ENCODE measurements at regions not wholly inside any gene's neighbourhood (a gene's known extent, or its start where the extent isn't known, plus 50 kb on each side); places are given as distances from the start of the nearest gene placed in this dataset.
"Not testable (repeated sequence)": the region's sequence is repeated elsewhere in the genome, so short reads cannot be mapped to it uniquely, and the experiment has no call there.

DNA sequence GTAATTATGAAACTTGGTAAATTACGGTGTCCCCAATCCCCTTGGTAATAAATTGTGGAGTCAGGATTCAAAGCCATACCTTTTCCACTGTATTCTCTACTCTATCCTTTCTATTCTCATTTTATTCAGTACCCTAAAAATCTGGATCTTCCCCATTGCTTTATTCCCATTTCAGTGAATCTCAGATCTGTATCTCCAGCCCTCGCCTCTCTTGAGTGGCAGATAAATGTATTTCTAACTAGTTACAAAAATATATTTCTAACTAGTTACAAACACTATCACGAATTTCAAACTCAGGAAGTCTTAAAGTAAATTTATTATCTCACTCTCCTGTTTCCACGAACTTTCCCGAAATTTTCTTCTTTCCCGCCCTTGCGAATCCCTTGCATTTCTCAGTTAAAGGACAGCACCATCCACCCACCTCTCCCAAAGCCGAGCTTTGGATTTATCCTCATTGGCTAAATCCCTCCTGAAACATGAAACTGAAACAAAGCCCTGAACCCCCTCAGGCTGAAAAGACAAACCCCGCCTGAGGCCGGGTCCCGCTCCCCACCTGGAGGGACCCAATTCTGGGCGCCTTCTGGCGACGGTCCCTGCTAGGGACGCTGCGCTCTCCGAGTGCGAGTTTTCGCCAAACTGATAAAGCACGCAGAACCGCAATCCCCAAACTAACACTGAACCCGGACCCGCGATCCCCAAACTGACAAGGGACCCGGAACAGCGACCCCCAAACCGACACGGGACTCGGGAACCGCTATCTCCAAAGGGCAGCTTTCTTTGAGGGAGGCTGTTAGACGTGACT is 164.3 kb upstream of the PABPC3 start:
- H3K4me1 ChIP-seq = no peaks in the 10 kb centered on the region
- intact Hi-C loops (cut with DNase I) = no loop called here
- no peak overlapping the region for H3K27ac ChIP-seq
- H3K9me3 ChIP-seq = no peaks in the 10 kb centered on the region
- H3K27me3 ChIP-seq = no peaks in the 10 kb centered on the region
- H3K4me3 ChIP-seq = peak overlapping the region; percentile 13 to 21
- TF ChIP-seq, protein P1, sequence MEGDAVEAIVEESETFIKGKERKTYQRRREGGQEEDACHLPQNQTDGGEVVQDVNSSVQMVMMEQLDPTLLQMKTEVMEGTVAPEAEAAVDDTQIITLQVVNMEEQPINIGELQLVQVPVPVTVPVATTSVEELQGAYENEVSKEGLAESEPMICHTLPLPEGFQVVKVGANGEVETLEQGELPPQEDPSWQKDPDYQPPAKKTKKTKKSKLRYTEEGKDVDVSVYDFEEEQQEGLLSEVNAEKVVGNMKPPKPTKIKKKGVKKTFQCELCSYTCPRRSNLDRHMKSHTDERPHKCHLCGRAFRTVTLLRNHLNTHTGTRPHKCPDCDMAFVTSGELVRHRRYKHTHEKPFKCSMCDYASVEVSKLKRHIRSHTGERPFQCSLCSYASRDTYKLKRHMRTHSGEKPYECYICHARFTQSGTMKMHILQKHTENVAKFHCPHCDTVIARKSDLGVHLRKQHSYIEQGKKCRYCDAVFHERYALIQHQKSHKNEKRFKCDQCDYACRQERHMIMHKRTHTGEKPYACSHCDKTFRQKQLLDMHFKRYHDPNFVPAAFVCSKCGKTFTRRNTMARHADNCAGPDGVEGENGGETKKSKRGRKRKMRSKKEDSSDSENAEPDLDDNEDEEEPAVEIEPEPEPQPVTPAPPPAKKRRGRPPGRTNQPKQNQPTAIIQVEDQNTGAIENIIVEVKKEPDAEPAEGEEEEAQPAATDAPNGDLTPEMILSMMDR (IDR thresholded peaks at IDR 0.05) = no peak
- no peak for TF ChIP-seq POLR2AphosphoS5 (IDR thresholded peaks at IDR 0.05; ENCODE audit: insufficient read depth in 1 of 2, low read depth in 1 of 2)
- TF ChIP-seq POLR2A (IDR thresholded peaks at IDR 0.05) = no peak
- no peaks in the 10 kb centered on the region for H3K36me3 ChIP-seq
- DNase-seq (ENCODE audit: extremely low spot score in 2 of 2) = no peak

DNA sequence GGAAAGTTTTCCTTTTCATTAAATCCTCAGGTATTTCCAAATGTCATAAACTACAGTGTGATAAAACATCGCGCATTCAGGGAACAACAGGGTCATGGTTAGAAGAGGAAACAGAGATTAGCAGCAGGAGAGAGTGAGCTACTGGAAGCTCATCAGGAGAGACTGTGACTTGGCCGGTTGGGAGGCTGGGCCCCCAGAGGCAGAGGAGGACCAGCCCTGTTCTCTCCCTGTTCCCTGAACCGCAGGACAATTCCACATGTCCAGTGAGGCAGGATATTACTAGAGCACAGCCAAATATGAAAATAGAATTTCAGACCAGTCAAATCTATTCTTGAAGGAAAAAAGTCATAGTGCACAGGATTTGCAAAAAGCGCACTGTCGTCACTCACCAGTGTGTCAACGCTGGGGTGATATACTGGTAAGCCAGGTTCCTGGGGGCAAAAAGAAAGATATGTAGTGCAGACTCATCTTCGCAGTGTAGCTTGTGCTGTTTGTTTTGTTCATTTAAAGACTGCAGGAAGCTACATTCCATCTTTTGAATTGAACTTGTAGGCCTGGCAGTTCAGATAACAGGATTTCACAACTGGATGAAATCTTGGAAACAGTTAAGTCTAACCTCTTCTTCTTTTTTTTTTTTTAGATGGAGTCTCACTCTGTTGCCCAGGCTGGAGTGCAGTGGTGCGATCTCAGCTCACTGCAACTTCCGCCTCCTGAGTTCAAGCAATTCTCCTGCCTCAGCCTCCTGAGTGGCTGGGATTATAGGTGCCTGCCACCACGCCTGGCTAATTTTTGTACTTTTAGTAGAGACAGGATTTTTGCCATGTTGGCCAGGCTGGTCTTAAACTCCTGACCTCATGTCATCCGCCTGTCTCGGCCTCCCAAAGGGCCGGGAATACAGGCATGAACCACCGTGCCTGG is 162.6 kb upstream of the PABPC3 start:
- H3K4me3 ChIP-seq; H3K36me3 ChIP-seq; H3K9me3 ChIP-seq; intact Hi-C loops (cut with DNase I); H3K27me3 ChIP-seq; DNase-seq (ENCODE audit: extremely low spot score in 2 of 2); H3K4me1 ChIP-seq; H3K27ac ChIP-seq: not testable (repeated sequence)

DNA sequence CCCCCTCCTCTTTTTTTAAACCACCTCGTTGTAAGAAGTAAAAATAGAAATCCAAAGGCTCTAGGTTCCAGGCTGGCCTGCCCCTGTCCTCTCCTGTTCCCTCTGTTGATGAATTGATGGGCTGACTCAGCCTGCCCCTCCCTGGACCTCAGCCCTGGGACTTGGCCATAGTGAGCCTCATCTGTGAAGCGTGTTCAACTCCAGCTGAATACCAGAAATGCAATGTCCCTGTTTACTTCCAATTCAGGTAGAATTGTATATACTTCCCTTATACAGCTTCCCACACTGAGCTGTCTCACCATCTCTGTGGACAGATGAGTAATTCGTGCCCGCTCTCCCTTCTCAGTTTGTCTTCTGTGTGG is 161.9 kb upstream of the PABPC3 start:
- H3K4me1 ChIP-seq; H3K4me3 ChIP-seq; DNase-seq (ENCODE audit: extremely low spot score in 2 of 2); intact Hi-C loops (cut with DNase I); H3K36me3 ChIP-seq; H3K27ac ChIP-seq; H3K9me3 ChIP-seq; H3K27me3 ChIP-seq: not testable (repeated sequence)

DNA sequence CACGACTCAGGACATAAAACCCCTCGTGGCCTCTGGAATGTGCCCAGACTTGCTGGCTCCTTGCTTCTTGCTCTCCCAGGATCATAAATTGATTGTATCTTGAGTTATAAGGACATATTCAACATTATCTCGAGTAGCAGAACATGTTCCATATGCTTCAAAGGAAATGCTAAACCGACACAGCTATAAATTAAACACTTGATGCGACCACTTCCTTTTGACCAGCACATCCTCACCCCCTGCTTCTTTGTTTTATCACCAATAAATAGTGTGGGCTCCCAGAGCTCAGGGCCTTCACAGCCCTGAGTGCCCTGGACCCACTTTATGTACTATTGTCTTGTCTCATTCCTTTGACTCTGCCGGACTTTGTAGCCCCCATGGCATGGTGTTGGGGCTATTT is 157.0 kb upstream of the PABPC3 start:
- H3K27ac ChIP-seq = no peak overlapping the region

DNA sequence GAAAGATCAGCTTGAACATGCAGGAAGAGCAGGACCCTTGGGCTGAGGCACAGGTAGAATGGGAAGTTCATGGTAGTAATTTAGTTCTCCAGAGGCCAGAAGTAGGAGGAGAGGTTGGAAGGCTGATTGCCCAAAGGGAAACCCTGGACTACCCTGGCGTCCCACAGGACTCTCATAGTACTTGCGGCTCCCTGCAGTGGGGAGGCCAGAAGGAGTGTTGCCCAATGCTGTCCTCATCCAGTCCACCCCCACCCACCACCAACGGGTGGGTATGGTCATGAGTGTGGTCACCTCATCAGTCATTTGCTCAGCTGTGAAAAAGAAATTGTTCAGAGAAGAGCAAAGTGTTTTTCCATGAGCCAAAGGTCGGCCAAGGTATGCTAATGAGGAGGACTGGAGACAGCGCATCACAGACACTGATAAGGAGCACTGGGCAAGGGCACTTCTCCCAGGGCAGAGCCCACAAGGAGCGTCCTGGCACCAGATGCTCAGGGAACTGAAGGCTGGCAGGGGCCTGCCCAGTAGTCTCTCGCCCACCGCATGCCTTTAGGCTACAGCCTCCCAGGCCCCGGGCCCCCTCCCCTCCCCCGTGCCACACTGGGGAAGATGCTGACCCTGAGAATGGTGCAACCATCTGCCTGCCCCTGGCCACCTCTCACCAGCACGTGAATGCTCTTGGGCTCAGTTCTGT is 154.8 kb upstream of the PABPC3 start:
- H3K27me3 ChIP-seq; H3K4me3 ChIP-seq; H3K9me3 ChIP-seq; H3K4me1 ChIP-seq; DNase-seq (ENCODE audit: extremely low spot score in 2 of 2); H3K27ac ChIP-seq; intact Hi-C loops (cut with DNase I); H3K36me3 ChIP-seq: not testable (repeated sequence)

More for the DNA sequence above, 157.0 kb upstream of the PABPC3 start:
- intact Hi-C loops (cut with DNase I) = no loop called here
- Histone ChIP-seq H3K36me3 (no peaks in the 10 kb centered on the region), H3K27me3 (no peaks in the 10 kb centered on the region), H3K9me3 (no peaks in the 10 kb centered on the region), H3K4me3 (no peak overlapping the region), H3K4me1 (no peaks in the 10 kb centered on the region)
- TF ChIP-seq POLR2AphosphoS5 (IDR thresholded peaks at IDR 0.05; ENCODE audit: insufficient read depth in 1 of 2, low read depth in 1 of 2) (no peak), POLR2A (IDR thresholded peaks at IDR 0.05) (no peak)
- TF ChIP-seq, protein P1 (IDR thresholded peaks at IDR 0.05) = no peak
- DNase-seq (ENCODE audit: extremely low spot score in 2 of 2) = no peak

DNA sequence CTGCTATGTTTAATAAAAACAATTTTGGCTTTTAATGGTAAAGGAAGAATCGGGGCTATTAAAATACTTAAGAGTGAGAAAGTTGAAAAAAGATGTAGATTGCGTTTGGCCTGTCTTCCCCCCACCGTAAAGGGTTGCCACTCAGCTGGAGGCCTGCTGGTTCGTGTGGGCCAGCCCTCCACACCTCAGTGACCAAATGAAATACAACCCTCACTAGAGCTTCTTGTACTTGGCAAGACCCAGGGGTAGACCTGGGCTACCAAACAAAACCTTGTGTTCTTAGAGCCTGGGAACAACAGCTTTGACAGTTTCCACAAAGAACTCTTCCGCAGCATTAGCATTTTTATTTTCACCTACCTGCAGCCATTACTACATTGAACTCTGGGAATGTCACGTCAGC is 152.8 kb upstream of the PABPC3 start:
- Histone ChIP-seq H3K27me3 (no peaks in the 10 kb centered on the region), H3K27ac (no peak overlapping the region), H3K4me3 (no peak overlapping the region), H3K4me1 (no peaks in the 10 kb centered on the region), H3K9me3 (no peaks in the 10 kb centered on the region), H3K36me3 (no peaks in the 10 kb centered on the region)
- intact Hi-C loops (cut with DNase I) = no loop called here
- TF ChIP-seq, protein P1 (IDR thresholded peaks at IDR 0.05) = no peak
- TF ChIP-seq POLR2AphosphoS5 (IDR thresholded peaks at IDR 0.05; ENCODE audit: insufficient read depth in 1 of 2, low read depth in 1 of 2) = no peak
- TF ChIP-seq POLR2A (IDR thresholded peaks at IDR 0.05) = no peak
- DNase-seq (ENCODE audit: extremely low spot score in 2 of 2) = no peak

DNA sequence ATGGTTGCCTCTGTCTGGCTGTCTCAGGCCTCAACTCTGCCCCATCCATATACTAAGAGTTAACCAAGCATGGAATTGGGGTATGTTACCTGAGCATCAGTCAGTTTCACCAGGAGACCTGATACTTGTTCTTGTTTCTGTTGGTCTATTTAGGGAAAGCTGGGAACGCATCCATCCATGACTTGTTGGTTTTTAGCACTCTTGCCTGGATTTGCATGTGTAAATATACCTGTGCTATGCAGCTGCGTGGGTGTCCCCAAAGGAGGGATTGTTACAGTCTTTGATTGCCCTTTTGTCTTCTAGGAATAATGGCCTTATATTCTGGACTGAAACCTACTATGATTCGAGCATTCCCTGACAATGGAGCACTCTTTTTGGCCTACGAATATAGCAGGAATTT is 151.9 kb upstream of the PABPC3 start:
- H3K36me3 ChIP-seq; H3K27me3 ChIP-seq; H3K4me1 ChIP-seq; intact Hi-C loops (cut with DNase I); H3K9me3 ChIP-seq; H3K4me3 ChIP-seq; H3K27ac ChIP-seq; DNase-seq (ENCODE audit: extremely low spot score in 2 of 2): not testable (repeated sequence)

DNA sequence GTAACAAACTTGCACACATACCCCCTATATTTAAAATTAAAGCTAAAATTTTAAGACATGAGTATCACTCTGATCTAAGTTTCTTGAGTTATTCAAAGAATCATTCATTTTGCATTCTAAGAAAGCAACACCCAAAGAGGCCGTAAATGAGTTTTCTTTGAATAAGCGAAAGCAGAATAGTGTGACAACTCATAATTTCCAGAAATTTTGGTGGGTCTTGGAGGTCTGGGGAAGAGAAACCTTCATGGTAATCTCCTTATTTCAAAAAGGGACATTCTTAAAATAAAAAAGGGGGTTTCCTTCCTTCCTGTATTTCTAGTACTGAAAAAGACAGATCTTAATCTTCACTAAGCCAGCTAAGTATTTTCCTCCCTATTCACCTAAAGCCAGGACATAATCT is 147.0 kb upstream of the PABPC3 start:
- intact Hi-C loops (cut with DNase I); H3K27me3 ChIP-seq; H3K4me3 ChIP-seq; H3K27ac ChIP-seq; H3K4me1 ChIP-seq; H3K9me3 ChIP-seq; DNase-seq (ENCODE audit: extremely low spot score in 2 of 2); H3K36me3 ChIP-seq: not testable (repeated sequence)

DNA sequence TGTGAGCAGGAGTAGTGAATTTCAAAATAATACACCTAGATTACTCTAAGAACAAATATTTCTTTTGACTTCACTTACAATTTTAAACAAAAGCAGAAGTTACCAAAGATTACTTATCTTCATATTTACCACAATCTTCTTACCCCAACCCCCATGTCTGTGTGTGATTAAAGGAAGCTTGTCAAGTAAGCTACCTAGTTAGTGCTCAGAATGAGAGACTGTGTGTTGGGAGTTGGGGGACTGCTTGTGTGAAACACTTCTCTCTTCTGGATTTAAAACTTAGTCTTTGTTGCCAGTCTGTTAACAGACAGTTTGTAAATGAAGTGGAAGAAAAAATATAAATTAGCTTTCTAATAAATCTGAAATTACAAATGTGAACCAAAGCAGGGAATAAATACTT is 145.3 kb upstream of the PABPC3 start:
- H3K27me3 ChIP-seq; intact Hi-C loops (cut with DNase I); H3K4me1 ChIP-seq; DNase-seq (ENCODE audit: extremely low spot score in 2 of 2); H3K4me3 ChIP-seq; H3K9me3 ChIP-seq; H3K27ac ChIP-seq; H3K36me3 ChIP-seq: not testable (repeated sequence)

Data from vagina (tissue), 2 donors.